B cell (primary cell): ENCODE measurements at regions not wholly inside any gene's neighbourhood (a gene's known extent, or its start where the extent isn't known, plus 50 kb on each side); places are given as distances from the start of the nearest gene placed in this dataset.

Experiments used
- ATAC-seq: fragments of 200-7000 bp; cut with Tn5 transposase; one replicate; pipeline ENCODE4 v1.10.0; 2021; ENCODE audit warnings: low read depth, mild to moderate bottlenecking, moderate number of reproducible peaks, moderate library complexity
- CTCF ChIA-PET: fragments of 350-600 bp; sonication (Branson Sonifier 250); formaldehyde crosslinking; loops from one replicate; lab custom pipeline; 2021; ENCODE audit warnings: antibody characterized with exemption, inconsistent platforms; lab: Charles Lee
- POLR2A ChIA-PET: fragments of 350-600 bp; sonication (Branson Sonifier 250); formaldehyde crosslinking; loops from one replicate; lab custom pipeline; 2021; ENCODE audit warnings: antibody characterized with exemption; lab: Charles Lee
- DNase-seq: peaks from one replicate; pipeline ENCODE4 v3.0.0; 2013
- H2AFZ ChIP-seq: 2 replicates; pipeline ENCODE4 v1.6.1; 2012; ENCODE audit warnings: mild to moderate bottlenecking, low read depth, low read length; ENCODE audit not compliant: insufficient read depth, poor library complexity, severe bottlenecking
- H3K27ac ChIP-seq, 2 donors: 1 replicate in 1 of 2; 2 replicates in 1 of 2; pipeline ENCODE4 v1.5.1; 2012 to 2013; ENCODE audit warnings: low read length in 2 of 2, mild to moderate bottlenecking in 2 of 2, moderate library complexity in 1 of 2
- H3K27me3 ChIP-seq, 4 experiments: fragments of 200-600 bp in 1 of 4; sonication (generic) in 1 of 4; replicated peaks in 1 of 4; 1 replicate in 2 of 4; 2 replicates in 2 of 4; pipeline versions ENCODE4 v1.6.1 to v1.7.0; 2013 to 2016; ENCODE audit warnings: low read length in 3 of 4, mild to moderate bottlenecking in 2 of 4, mixed read lengths in 1 of 4, moderate library complexity in 1 of 4; ENCODE audit not compliant: insufficient read depth in 4 of 4, control insufficient read depth in 3 of 4; ENCODE audit errors: control extremely low read depth in 1 of 4
- H3K36me3 ChIP-seq, 2 experiments: replicated peaks in 1 of 2; 1 replicate in 1 of 2; 2 replicates in 1 of 2; pipeline versions ENCODE4 v1.6.1 to v1.7.1; 2013; ENCODE audit warnings: low read length in 1 of 2; ENCODE audit not compliant: insufficient read depth in 2 of 2, control insufficient read depth in 1 of 2; ENCODE audit errors: control extremely low read depth in 1 of 2, extremely low read depth in 1 of 2
- H3K4me1 ChIP-seq, 2 donors: fragments of 200-600 bp in 1 of 2; sonication (generic) in 1 of 2; 1 replicate in 1 of 2; 2 replicates in 1 of 2; pipeline versions ENCODE4 v1.5.1 to v1.6.1; 2013 to 2017; ENCODE audit warnings: low read length in 2 of 2; ENCODE audit not compliant: control insufficient read depth in 2 of 2, insufficient read depth in 2 of 2
- H3K4me2 ChIP-seq: replicated peaks from 2 replicates; pipeline ENCODE3; 2012; ENCODE audit warnings: mild to moderate bottlenecking, low read depth, low read length; ENCODE audit not compliant: poor library complexity, severe bottlenecking
- H3K4me3 ChIP-seq, 5 experiments: fragments of 200-600 bp in 1 of 5; sonication (generic) in 1 of 5; 1 replicate in 3 of 5; 2 replicates in 2 of 5; pipeline versions ENCODE4 v1.5.1 to v1.7.0; 2011 to 2016; ENCODE audit warnings: low read length in 4 of 5, mild to moderate bottlenecking in 4 of 5, low read depth in 2 of 5, control low read depth in 1 of 5, moderate library complexity in 1 of 5; ENCODE audit not compliant: insufficient read depth in 1 of 5; ENCODE audit errors: control extremely low read depth in 1 of 5, extremely low read depth in 1 of 5
- H3K79me2 ChIP-seq: fragments of 200-600 bp; sonication (generic); one replicate; pipeline ENCODE4 v1.6.0; 2016; ENCODE audit warnings: low read length; ENCODE audit not compliant: control insufficient read depth, insufficient read depth
- H3K9ac ChIP-seq: fragments of 200-600 bp; sonication (generic); 2 replicates; pipeline ENCODE4 v1.6.1; 2017; ENCODE audit warnings: mild to moderate bottlenecking, low read length, moderate library complexity
- H3K9me3 ChIP-seq, 3 donors: one replicate each; pipeline versions ENCODE4 v1.6.1 to v1.7.1; 2013; ENCODE audit warnings: low read length in 2 of 3; ENCODE audit not compliant: control insufficient read depth in 2 of 3, insufficient read depth in 1 of 3; ENCODE audit errors: control extremely low read depth in 1 of 3
- H4K20me1 ChIP-seq: 2 replicates; pipeline ENCODE4 v1.6.0; 2012; ENCODE audit warnings: mild to moderate bottlenecking, low read length; ENCODE audit not compliant: insufficient read depth, control insufficient read depth, poor library complexity, severe bottlenecking
- H3K27ac Mint-ChIP-seq: one replicate; pipeline ENCODE4 v1.8.0; 2021; ENCODE audit warnings: mixed read lengths
- H3K27me3 Mint-ChIP-seq: one replicate; pipeline ENCODE4 v1.8.0; 2021; ENCODE audit warnings: mixed read lengths
- H3K4me1 Mint-ChIP-seq: one replicate; pipeline ENCODE4 v1.8.0; 2021; ENCODE audit warnings: mixed read lengths
- H3K4me3 Mint-ChIP-seq: one replicate; pipeline ENCODE4 v1.8.0; 2021; ENCODE audit warnings: mixed read lengths
- H3K9me3 Mint-ChIP-seq: one replicate; pipeline ENCODE4 v1.8.0; 2022; ENCODE audit warnings: mixed read lengths; ENCODE audit not compliant: insufficient read depth
- CTCF ChIP-seq: fragments of 200-600 bp; IDR thresholded peaks from one replicate; pipeline ENCODE4 v1.8.0; 2022; ENCODE audit warnings: antibody characterized with exemption, mild to moderate bottlenecking
- EZH2 ChIP-seq: IDR thresholded peaks from 2 replicates; pipeline ENCODE4 v1.6.1; 2012; ENCODE audit warnings: borderline replicate concordance, low read depth, mild to moderate bottlenecking, moderate library complexity, low read length; ENCODE audit not compliant: insufficient read depth, poor library complexity, severe bottlenecking
- WGBS: methylation state at CpG from one replicate; pipeline ENCODE4 v1.1.5; 2013; ENCODE audit warnings: missing lambda C conversion rate; ENCODE audit not compliant: insufficient coverage; 5-methylcytosine and 5-hydroxymethylcytosine counted together
- intact Hi-C: fragments of 100-400 bp; cut with micrococcal nuclease; formaldehyde crosslinking; loops from one replicate; pipeline ENCODE4 v1.10.0; 2022

- intact Hi-C loops: no loop called here
- Histone ChIP-seq H2AFZ (no peak overlapping the region), H3K9ac (no peak overlapping the region), H4K20me1 (no peaks in the 10 kb centered on the region), H3K9me3 (no peaks in the 10 kb centered on the region), H3K27ac (no peak overlapping the region), H3K79me2 (no peaks in the 10 kb centered on the region), H3K4me1 (no peaks in the 10 kb centered on the region), H3K36me3 (no peaks in the 10 kb centered on the region), H3K4me3 (no peak overlapping the region), H3K4me2 (no peak overlapping the region), H3K27me3 (no peaks in the 10 kb centered on the region)
- CTCF ChIA-PET: no interaction called here
- POLR2A ChIA-PET: no interaction called here
- H3K9me3 Mint-ChIP-seq: no peaks in the 10 kb centered on the region
- H3K27ac Mint-ChIP-seq: no peak overlapping the region
- DNase-seq (no peak), ATAC-seq (no peak)
- H3K4me3 Mint-ChIP-seq: no peak overlapping the region
- no peaks in the 10 kb centered on the region for H3K4me1 Mint-ChIP-seq
- TF ChIP-seq EZH2 (no peak), CTCF (no peak)
- WGBS: 100% methylated on average over 2 of the region's 3 CpGs
- no peaks in the 10 kb centered on the region for H3K27me3 Mint-ChIP-seq
Measured at GRCh38 chr21:14830307-14830706, 234.5 kb downstream of the NRIP1 start.

GRCh38 chr21:14829685-14830084 is 235.1 kb downstream of the NRIP1 start:
- CTCF ChIA-PET: no interaction called here
- Histone ChIP-seq H3K79me2 (no peaks in the 10 kb centered on the region), H3K27ac (no peak overlapping the region), H3K9ac (no peak overlapping the region), H3K4me3 (no peak overlapping the region), H3K9me3 (no peaks in the 10 kb centered on the region), H4K20me1 (no peaks in the 10 kb centered on the region), H3K4me2 (no peak overlapping the region), H3K36me3 (no peaks in the 10 kb centered on the region), H2AFZ (no peak overlapping the region), H3K4me1 (no peaks in the 10 kb centered on the region), H3K27me3 (no peaks in the 10 kb centered on the region)
- TF ChIP-seq EZH2: no peak
- TF ChIP-seq CTCF: no peak
- no peak for ATAC-seq
- Mint-ChIP-seq H3K4me3 (no peak overlapping the region), H3K9me3 (no peaks in the 10 kb centered on the region), H3K27ac (no peak overlapping the region), H3K27me3 (no peaks in the 10 kb centered on the region), H3K4me1 (no peaks in the 10 kb centered on the region)
- WGBS: 100% methylated on average over 1 of the region's 3 CpGs
- no peak for DNase-seq
- intact Hi-C loops: no loop called here
- POLR2A ChIA-PET: no interaction called here
